DMS53 treated with DMSO at 0.1 percent for 48 hours (cell line): ENCODE measurements at regions not wholly inside any gene's neighbourhood (a gene's known extent, or its start where the extent isn't known, plus 50 kb on each side); places are given as distances from the start of the nearest gene placed in this dataset.

Source experiments
- DNase-seq: peaks from one replicate; lab custom pipeline; 2025; ENCODE audit not compliant: unreplicated experiment; lab: John Stamatoyannopoulos, UW

DNA sequence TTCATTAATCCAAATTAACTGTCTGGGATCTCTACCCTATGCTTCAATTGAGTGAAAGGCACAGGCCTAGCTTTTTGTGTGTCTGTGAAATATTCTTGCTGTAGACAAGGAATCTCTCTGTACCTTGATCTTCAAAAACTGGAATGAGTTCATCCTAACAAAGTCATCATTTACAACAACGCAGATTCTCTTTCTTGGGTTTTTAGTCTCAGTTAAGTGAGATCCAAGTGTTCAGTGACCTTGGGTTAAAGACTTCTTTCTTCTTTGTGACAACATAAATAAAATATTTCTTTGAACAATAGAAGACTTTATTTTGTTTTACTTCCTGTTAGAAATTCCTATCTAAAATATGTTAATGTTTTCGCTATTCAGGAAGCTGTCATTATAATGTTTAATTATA, 192.2 kb upstream of the LMNTD1 start:
- DNase-seq: no peak

DNA sequence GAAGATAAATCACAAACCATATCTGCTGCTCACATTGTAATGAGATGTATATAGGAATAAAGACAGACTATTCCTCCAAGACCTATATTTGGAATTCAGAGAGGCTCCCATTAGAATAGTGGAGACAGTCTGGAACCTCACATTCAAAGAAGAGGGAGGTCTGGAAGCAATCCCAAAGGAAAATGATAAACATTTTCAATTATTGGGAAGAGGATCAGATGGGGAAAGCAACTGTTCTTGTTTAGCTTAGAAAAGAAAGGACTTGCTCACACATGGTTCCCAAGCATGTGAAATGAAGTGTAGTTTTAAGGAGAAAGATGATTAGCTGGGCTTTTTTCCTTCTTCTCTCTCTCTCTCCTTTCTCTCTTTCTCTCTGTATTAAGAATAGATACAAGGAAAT, 193.0 kb upstream of the LMNTD1 start:
- no peak for DNase-seq

DNA sequence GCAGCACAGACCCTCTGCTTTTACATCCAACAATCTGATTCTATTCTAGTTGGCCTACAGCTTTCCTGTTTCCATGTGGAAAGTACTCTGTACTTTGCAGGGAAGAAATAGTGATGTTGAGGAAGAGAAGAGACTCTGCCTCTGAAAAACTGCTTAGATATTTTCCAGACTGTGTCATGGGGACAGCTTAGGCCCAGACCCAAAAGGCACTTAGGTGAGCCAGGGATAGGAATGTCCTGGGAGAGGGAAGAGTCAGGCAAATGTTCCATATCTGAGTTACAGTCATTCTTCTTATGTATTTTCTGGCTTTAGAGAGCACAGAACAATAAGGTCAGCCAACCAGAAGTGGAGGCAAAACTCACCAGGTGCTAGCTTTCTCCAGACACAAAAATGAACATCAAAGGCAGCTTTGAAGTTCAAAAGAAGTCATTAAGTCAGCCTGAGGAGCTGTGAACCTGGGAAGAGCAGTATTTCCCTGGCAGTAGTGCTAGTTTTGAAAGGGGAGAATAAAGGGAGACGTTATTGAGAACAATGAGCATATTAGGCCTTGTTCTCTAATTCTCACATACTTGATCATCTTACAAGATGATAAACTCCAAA, 199.7 kb upstream of the LMNTD1 start:
- peak; percentile 85 for DNase-seq

DNA sequence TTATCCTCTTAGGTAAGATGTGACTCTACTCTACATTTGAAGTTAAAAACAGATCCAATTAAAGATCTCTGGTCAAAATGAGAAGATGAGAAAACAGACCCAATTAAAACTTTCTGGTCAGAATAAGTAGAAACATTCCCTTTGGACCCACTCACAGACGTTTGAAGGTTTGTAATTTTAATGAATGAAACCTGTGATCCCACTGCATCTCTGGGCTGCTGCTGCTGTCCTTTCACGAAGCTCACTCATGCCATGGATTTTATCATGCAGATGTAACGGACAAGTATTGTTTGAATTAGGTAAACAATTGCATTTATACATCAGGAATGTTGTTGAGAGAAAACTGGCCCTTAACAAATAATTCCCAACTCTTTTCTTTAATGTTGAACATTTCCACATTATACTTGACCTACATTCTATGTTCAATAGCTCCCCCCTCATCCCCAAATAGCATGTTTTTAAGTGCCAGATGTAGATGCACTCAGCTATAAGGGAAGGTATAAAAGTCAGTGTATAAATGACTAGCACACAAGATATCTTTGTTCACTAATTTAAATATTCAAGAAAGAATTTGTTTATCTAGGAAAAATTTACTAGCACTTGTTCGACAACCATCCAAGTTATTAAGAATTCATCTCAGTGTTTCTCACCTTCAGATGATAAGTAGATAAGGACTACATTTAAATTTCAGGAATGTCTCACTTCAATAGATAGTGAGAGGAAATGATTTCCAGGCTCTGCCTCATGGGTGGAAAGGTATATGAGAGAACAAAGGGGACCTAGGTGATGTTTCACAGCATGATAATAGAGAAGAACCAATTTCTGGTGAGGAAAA, 202.3 kb upstream of the LMNTD1 start:
- no peak for DNase-seq

DNA sequence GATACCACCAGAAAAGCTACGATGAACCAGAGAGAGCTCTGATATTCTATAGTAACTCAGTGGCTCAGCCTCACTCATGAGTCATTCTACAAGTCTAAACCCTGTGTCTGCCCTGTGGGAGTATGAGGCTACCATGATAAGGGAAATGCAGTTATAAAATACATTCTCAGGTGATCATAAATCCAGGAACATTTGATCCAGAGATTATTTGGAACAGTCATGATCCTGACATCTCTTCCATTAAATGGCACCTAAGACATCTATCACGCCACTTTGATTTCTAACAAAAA, 202.6 kb upstream of the RASSF8 start:
- DNase-seq: no peak

DNA sequence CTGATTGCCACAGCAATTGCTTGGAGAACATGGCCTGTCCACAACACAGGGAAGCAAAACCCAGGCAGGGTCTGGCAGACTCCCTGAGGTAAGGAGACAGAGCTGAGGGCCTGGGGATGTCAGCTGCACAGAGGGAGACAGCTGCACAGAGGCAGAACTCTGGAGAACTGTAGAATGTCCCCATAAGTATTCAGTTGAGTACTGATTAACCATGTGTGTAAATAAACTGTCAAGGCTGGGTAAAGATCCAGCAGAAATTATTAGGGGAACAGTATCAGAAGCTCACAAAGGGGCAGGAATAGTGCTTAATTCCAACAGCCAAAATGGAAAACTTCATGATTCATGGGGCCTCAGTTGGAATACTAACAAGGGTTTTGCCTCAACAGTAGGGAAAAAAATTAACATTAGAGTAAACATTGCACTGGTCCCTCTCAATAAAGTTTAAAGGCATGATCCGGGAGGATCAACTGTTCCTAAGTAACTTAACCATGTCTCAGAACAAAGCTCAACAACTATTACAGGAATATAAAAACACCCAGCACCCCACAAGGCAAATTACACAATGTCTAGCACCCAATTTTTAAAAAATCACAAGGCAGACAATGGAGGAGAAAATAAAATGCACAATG, 201.3 kb upstream of the RASSF8 start:
- peak; percentile 100 for DNase-seq

DNA sequence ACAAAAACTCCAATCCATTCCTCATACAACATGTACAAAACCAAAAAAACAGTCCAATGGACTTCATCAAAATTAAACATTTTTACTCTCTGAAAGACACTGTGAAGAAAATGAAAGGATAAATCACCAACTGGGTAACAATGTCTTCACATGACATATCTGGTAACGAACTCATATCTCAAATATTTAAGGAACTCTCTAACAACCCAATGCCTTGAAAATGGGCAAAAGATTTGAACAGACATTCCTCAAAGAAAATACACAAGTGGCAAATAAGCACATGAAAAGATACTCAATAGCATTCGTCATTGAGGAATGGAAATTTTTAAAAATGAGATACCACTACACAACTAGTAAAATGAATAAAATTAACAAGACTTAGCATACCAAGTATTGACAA, 198.7 kb upstream of the RASSF8 start:
- DNase-seq: no peak

DNA sequence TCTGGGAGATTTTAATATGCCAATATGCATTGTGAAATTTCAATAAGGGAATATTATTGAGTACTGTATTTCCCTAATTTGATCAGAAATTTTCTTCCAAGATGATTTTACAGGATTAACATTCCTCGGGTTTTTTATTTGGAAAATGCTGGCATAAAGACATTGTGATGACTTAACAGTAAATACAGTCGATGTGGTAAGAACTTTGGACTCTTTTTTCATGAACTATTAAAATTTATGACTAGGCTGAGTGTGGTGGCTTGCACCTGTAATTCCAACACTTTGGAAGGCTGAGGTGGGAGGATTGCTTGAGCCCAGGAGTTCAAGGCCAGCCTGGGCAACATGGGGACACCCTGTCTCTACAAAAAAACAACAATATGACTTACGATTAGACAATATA, 197.1 kb upstream of the RASSF8 start:
- DNase-seq: no peak

DNA sequence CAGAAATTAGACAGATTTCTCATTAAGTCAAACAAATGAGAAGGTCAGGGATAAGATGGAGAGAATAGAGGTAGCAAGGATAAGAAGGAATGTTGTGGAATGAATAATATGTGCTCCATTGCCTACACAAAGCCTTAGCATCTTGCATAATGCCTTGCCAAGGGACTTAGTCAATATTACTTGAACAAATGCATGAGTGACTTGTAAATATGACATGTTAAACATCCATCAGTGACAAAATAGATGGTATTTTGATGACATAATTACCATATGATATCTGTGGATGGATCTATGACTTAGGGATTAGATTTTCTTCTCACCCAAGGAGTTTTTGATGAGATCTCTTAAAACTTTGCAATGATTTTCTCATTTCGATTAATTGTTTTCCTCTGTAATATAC, 194.1 kb upstream of the RASSF8 start:
- no peak for DNase-seq

DNA sequence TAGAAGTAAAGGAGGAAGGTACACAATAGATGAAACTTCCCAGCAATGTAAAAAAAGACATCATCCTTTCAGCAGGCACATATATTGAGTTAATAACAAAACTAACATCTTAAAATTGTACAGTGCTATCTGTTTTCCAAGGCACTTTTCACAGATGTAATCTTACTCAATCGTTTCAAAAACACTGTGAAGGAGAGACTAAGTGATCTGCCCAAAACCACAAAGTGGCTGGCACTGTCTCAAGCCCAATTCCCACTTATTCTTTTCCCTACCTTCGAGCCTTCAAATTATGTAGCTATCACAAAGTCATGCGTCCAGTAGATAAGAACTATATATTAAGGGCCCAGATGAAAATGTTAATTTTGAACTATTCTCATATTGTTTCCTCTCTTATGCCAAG, 193.6 kb upstream of the RASSF8 start:
- no peak for DNase-seq

DNA sequence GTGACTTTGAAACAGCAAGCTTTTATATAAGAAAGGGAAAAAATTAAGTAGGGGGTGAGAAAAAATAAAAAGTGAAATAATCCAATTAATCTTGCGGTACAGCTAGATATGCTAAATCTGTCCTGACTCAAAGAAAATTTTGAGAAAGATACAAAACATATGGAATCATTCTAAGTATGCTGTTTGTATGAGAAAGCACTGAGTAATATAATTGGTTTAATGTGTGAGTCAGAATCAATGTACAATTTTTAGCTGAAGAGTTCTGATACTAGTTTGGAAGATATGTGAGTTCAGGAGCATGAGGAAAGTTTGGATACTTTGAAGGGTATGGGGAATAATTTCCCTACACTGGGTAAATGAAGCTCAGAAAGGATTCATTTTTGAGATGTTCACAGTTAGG, 190.9 kb upstream of the RASSF8 start:
- no peak for DNase-seq

DNA sequence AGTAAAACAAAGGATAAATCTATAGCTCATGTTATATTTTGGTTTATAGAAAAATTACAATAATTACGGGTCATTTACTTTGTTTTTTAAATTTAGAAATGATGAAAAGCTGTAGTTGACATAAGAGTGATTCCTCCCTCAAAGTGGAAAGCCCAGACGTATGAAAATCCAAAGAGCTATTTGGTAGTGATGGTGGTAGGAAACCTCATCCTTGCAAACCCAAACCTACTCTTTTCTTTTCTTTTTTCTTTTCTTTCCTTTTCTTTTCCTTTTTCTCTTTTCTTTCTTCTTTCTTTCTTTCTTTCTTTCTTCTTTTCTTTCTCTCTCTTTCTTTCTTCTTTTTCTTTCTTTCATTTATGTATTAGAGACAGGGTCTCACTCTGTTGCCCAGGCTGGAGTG, 190.3 kb upstream of the RASSF8 start:
- no peak for DNase-seq

DNA sequence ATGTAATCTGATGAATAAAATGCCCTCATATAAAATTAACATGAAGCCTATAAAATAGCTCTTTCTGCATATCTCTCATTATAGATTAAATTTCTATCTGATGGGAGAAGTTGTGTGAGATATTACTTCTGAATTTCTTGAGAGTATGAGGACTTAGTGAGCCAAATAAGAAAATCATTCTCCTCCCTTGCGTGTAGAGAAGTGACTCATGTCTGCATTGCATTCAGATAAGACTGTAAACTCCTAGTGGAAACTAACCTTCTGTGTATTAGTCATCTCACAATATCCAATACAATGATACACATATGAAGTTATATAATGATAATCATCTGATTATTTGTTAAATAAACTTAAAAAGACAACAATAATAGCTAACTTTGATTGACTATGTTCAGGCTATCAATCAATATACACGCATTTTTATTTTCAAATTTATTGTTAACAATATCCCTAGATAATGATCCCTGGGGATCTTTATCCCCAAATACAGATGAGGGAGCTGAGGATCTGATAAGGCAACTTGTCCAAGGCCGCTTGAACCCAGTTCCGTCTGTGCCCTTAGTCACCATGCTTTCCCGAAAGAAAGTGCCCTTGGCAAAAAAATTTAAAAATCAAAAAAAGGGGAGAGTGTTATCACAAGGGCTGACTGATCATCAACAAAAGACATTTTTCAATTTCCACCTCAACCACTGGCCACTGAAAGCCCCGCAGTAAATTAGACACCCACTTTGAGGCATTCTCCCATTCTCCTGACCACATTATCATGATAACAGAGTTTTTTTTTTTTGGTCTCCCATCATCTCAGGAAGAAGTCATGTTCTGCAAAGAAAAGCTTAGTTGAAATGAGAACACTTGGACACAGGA, 189.2 kb upstream of the RASSF8 start:
- DNase-seq: peak; percentile 80

DNA sequence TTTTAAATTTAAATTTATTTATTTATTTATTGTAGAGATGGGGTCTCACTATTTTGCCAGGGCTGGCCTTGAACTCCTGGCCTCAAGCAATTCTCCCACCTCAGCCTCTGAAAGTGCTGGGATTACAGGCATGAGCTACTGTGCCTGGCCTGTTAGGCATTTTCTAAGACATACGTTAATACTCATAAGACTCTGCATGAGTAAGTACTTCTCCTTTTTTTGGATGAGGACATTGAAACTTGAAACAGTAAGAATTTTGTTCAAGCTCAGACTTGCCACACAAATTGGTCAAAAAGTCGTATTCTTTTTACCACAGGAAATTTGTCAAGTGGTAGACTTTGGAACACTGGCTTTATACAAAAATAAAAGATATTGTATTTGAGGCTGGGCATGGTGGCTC, 187.4 kb upstream of the RASSF8 start:
- no peak for DNase-seq

DNA sequence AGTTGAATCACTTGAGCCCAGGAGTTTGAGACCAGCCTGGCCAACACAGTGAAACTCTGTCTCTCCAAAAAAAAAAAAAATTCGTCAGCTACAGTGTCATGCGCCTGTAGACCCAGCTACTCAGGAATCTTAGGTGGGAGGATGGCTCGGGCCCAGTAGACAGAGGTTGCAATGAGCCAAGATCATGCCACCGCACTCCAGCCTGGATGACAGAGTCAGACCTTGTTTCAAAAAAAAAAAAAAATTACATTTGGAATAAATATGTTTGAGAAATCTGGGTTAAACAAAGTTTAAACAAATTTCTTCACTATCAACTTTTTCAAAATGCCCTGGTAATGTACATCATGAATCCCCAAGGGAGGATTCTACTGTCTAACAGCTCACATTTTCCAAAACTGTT, 187.0 kb upstream of the RASSF8 start:
- DNase-seq: no peak

DNA sequence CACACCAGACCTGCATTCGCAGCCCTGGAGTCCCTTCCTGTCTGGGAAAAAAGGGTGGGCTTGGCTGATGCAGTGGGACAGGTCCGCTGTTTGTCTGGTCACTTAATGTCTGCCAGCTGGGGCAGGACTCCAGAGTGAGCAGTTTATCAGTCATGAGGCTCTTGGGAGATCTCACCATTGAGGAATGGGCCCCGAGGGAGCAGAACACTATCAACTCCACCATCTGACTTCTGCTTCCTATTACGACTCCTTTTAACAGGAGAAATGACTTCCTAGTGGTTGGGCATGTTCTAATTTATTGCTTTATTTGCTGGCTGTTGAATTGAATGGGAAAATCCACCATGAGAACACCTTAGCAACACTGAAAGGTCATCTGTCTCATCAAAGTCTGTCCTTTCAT, 182.5 kb upstream of the RASSF8 start:
- DNase-seq: no peak

DNA sequence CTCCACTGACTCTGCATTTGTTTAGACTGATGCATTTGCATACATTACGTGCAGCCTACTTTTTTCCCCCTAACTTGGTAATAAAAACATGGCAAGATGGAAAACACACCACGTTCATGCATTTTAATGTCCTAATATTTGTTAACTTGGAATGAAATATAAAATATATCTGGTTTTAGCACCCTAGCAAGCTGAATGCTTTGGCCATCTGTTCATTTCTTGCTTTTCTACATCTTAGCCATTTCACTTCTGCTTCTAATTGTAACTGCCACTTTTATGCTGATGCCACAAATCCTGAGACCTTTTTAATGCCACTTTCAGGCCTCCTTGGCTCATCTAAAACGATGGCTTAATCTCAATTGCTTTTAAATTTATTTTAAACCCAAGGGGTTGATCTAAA, 177.7 kb upstream of the RASSF8 start:
- no peak for DNase-seq

DNA sequence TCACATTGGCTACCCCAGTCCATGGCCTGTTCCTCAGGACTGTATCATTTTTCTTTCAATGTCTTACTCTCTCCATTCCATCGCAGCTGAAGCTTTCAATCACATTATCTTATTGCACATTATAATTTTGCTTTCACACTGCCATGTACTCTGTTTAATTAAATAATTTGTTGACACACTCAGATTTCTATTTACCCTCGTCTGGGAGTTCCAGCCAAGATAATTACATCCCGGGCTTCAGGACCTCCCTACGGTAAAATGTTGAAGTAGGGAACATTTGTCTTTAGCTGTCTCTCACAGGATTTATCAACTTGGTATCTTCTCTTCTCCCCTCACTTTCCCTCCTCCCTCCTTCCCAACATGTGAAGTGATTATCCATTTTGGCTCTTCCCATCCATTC, 177.2 kb upstream of the RASSF8 start:
- no peak for DNase-seq

DNA sequence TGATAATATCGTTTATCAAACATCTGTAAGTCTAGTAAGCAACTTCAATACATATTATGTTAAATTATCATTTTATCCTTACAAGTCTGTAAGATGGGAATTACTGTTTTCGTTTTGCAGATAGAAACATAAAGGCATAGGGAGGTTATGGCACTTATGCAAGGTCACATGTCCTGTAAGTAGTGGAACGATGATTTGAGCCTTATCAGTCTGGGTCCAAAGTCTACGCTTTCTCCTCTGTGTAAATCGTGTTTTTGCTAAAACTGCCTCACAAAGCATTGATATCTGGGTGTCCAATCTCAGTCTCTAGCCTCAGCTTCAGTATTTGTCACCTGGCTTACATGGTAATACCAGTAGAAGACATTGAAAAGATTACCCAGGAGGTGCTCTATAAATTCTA, 174.9 kb upstream of the RASSF8 start:
- DNase-seq: no peak

DNA sequence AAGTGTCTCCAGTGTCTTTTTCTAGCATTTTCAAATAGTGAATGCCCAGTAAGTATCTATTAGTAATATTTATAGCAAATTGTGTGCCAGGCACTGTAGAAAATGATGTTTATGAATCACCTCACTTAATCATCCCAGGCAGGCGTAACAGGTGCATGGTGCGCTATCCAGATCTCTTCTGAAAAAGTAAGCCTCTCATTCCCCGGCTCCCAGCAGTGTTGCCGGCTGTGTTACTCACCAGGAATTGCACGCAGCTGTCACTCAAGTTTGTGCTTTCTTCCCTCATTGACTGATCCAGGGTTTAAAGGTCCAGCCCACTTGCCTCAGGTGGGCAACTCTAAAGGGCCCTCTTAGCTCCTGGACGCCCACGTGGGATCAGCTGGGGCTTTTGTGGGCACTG, 173.8 kb upstream of the RASSF8 start:
- no peak for DNase-seq

DNA sequence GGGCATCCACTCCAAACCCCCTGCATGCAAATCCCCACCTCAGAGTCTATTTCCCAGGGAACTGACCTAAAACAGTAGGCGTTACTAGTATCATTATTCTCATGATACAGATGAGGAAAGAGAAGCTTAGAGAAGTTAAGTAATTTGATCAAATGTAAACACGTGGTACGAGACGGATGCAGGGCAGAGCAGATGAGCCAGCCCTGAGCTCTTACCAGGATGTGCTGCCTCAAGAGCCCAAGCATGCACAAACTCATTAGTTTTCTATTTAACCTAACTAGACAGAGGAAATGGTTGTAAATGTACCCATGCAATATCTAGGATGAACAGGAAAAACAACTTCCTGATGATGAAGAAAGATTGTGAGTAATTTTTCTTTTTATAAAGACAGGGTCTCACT, 173.3 kb upstream of the RASSF8 start:
- DNase-seq: peak; percentile 76

DNA sequence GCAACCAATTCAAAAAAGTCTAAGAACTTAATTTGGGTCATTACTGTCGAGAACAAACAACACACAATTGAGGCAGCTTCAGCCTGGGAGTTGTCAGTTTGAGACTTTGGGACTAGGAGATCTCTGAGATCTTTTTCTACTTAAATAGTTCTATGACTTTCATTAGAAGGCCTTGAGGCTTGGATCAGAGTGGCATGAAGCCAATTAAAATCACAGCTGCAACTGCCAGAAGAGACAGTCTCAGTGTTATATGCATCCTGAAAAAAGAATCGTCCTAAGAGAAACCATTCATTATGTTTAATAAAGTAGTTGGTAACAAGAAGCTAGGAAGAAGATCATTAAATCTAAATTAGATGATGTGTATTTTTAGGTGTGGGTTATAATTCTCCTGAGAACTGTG, 170.8 kb upstream of the RASSF8 start:
- no peak for DNase-seq
